ENCODE measurements at regions not wholly inside any gene's neighbourhood (a gene's known extent, or its start where the extent isn't known, plus 50 kb on each side); places are given as distances from the start of the nearest gene placed in this dataset.

GRCh38 chr15:95494971-95495541 lies 835.4 kb upstream of the NR2F2 start:
- no peak for DNase-seq
- no peaks in the 10 kb centered on the region for H3K36me3 ChIP-seq (replicated peaks in 1 of 2)
- no peaks in the 10 kb centered on the region for H3K27me3 ChIP-seq
- no peak overlapping the region for H3K4me3 ChIP-seq
- H3K27ac ChIP-seq: no peak overlapping the region
- WGBS, 4 donors: 74 to 83% (median 76%) methylated on average over 18 to 19 of the region's 19 CpGs
- no peak for TF ChIP-seq POLR2A (IDR thresholded peaks at IDR 0.05)
- TF ChIP-seq, protein P1, sequence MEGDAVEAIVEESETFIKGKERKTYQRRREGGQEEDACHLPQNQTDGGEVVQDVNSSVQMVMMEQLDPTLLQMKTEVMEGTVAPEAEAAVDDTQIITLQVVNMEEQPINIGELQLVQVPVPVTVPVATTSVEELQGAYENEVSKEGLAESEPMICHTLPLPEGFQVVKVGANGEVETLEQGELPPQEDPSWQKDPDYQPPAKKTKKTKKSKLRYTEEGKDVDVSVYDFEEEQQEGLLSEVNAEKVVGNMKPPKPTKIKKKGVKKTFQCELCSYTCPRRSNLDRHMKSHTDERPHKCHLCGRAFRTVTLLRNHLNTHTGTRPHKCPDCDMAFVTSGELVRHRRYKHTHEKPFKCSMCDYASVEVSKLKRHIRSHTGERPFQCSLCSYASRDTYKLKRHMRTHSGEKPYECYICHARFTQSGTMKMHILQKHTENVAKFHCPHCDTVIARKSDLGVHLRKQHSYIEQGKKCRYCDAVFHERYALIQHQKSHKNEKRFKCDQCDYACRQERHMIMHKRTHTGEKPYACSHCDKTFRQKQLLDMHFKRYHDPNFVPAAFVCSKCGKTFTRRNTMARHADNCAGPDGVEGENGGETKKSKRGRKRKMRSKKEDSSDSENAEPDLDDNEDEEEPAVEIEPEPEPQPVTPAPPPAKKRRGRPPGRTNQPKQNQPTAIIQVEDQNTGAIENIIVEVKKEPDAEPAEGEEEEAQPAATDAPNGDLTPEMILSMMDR (IDR thresholded peaks at IDR 0.05): no peak
- intact Hi-C loops (cut with DNase I): no loop called here
- H3K4me1 ChIP-seq (replicated peaks in 1 of 2): no peaks in the 10 kb centered on the region
- no peaks in the 10 kb centered on the region for H3K9me3 ChIP-seq (replicated peaks in 1 of 3)

- intact Hi-C loops (cut with DNase I): no loop called here
- WGBS, 4 donors: 83 to 87% (median 87%) methylated on average over 11 of the region's 11 CpGs
- Histone ChIP-seq H3K27ac (no peak overlapping the region), H3K9me3 (replicated peaks in 1 of 3) (no peaks in the 10 kb centered on the region), H3K36me3 (replicated peaks in 1 of 2) (no peaks in the 10 kb centered on the region), H3K4me3 (no peak overlapping the region), H3K27me3 (no peaks in the 10 kb centered on the region), H3K4me1 (replicated peaks in 1 of 2) (no peaks in the 10 kb centered on the region)
- no peak for DNase-seq
- TF ChIP-seq POLR2A (IDR thresholded peaks at IDR 0.05): no peak
These were observed 832.9 kb upstream of the NR2F2 start for GRCh38 chr15:95497634-95498033.

GRCh38 chr15:95498961-95499360 lies 831.5 kb upstream of the NR2F2 start:
- Histone ChIP-seq H3K27ac (no peak overlapping the region), H3K4me1 (replicated peaks in 1 of 2) (no peaks in the 10 kb centered on the region), H3K36me3 (replicated peaks in 1 of 2) (no peaks in the 10 kb centered on the region), H3K4me3 (no peak overlapping the region), H3K9me3 (replicated peaks in 1 of 3) (no peaks in the 10 kb centered on the region), H3K27me3 (no peaks in the 10 kb centered on the region)
- no peak for DNase-seq
- no peak for TF ChIP-seq POLR2A (IDR thresholded peaks at IDR 0.05)
- TF ChIP-seq, protein P1 (IDR thresholded peaks at IDR 0.05): no peak
- intact Hi-C loops (cut with DNase I): no loop called here

DNA sequence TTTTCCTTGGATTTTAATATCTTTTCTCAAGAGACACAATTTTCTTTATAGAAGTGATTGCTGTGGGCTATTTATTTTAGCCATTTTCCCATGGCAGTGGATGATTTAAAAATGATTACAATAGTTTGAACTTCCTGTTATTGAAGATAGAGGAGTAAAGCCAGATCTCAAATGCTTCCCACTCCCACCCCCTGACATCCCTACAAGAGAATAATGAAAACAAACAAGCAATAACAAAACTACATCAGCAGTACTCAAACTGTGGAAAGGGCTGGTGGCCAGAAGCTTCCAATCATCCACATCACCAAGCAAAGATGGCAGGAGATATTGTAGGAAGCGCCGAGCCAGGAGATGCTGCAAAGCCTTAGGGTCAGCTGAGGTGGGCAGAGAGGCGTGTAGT lies 831.1 kb upstream of the NR2F2 start:
- 62 to 97% (median 71%) methylated on average over 3 of the region's 3 CpGs for WGBS, 4 donors
- DNase-seq: no peak
- Histone ChIP-seq H3K27ac (no peak overlapping the region), H3K4me1 (replicated peaks in 1 of 2) (no peaks in the 10 kb centered on the region), H3K4me3 (no peak overlapping the region), H3K36me3 (replicated peaks in 1 of 2) (no peaks in the 10 kb centered on the region), H3K27me3 (no peaks in the 10 kb centered on the region), H3K9me3 (replicated peaks in 1 of 3) (no peaks in the 10 kb centered on the region)
- intact Hi-C loops (cut with DNase I): no loop called here
- no peak for TF ChIP-seq POLR2A (IDR thresholded peaks at IDR 0.05)
- TF ChIP-seq, protein P1 (IDR thresholded peaks at IDR 0.05): no peak

GRCh38 chr15:95501865-95502264 lies 828.6 kb upstream of the NR2F2 start:
- TF ChIP-seq, protein P1 (IDR thresholded peaks at IDR 0.05): no peak
- TF ChIP-seq POLR2A (IDR thresholded peaks at IDR 0.05): no peak
- Histone ChIP-seq H3K4me1 (replicated peaks in 1 of 2) (no peaks in the 10 kb centered on the region), H3K4me3 (no peak overlapping the region), H3K36me3 (replicated peaks in 1 of 2) (no peaks in the 10 kb centered on the region), H3K27me3 (no peaks in the 10 kb centered on the region), H3K9me3 (replicated peaks in 1 of 3) (no peaks in the 10 kb centered on the region), H3K27ac (no peak overlapping the region)
- no peak for DNase-seq
- intact Hi-C loops (cut with DNase I): no loop called here
